ENCODE measurements at regions not wholly inside any gene's neighbourhood (a gene's known extent, or its start where the extent isn't known, plus 50 kb on each side); places are given as distances from the start of the nearest gene placed in this dataset.

DNA sequence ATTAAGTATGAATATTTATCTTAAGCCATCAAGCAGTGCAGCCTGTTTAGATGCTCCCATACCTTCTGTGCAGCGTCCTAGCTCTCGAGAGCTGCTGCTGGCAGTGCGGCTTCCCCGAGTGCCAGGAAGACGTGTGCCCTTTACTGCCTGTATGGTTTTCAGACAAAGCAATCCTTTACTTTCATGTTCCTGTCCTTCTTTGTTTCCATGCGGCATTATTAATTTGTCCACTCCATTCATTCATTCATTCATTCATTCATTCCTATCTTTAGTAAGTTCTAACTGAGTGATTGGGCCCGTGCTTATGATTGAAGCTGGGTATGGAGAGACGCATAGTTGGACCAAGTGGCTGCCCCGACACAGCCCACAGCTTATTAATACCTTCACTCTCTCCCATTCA, 446.6 kb upstream of the HNRNPA3 start:
- TF ChIP-seq EZH2phosphoT487 (IDR thresholded peaks at IDR 0.05; ENCODE audit: low read depth, severe bottlenecking, unreplicated experiment) (no peak), EZH2 (IDR thresholded peaks at IDR 0.05; ENCODE audit: borderline replicate concordance) (no peak)
- TF ChIP-seq, protein P1, sequence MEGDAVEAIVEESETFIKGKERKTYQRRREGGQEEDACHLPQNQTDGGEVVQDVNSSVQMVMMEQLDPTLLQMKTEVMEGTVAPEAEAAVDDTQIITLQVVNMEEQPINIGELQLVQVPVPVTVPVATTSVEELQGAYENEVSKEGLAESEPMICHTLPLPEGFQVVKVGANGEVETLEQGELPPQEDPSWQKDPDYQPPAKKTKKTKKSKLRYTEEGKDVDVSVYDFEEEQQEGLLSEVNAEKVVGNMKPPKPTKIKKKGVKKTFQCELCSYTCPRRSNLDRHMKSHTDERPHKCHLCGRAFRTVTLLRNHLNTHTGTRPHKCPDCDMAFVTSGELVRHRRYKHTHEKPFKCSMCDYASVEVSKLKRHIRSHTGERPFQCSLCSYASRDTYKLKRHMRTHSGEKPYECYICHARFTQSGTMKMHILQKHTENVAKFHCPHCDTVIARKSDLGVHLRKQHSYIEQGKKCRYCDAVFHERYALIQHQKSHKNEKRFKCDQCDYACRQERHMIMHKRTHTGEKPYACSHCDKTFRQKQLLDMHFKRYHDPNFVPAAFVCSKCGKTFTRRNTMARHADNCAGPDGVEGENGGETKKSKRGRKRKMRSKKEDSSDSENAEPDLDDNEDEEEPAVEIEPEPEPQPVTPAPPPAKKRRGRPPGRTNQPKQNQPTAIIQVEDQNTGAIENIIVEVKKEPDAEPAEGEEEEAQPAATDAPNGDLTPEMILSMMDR (IDR thresholded peaks at IDR 0.05; ENCODE audit: poor library complexity) = no peak
- H3K27ac ChIP-seq = no peak overlapping the region

DNA sequence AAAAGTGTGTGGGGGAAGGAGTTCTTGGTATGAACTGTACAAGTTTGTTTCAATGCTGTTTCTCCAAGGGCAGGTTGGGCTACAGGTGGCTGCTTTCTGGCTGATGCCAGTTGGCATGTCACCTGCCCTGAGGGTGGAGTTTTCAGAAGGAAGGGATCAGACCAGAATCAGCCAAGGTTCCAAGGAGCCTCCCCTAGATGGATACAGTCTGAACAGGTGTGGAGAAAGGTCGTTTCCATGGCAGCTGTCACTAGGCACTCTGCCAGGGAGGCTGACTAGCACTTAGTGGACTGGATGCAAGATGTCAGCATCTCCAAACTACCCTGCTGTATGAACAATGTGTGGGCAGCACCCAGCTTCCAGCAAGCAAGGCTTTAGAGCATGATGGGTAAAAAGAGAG, 444.4 kb upstream of the HNRNPA3 start:
- H3K27ac ChIP-seq = no peak overlapping the region
- H3K36me3 ChIP-seq (replicated peaks; ENCODE audit: insufficient read depth, low read depth) = no peaks in the 10 kb centered on the region
- DNase-seq (ENCODE audit: low spot score) = no peak
- no peaks in the 10 kb centered on the region for H4K20me1 ChIP-seq (ENCODE audit: insufficient read depth, poor library complexity, severe bottlenecking)
- H3K27me3 ChIP-seq = no peaks in the 10 kb centered on the region
- 94% methylated on average over 1 of the region's 1 CpG for WGBS (ENCODE audit: low lambda C conversion rate, missing lambda C conversion rate)
- no peak overlapping the region for H3K4me2 ChIP-seq
- no peaks in the 10 kb centered on the region for H3K9me2 ChIP-seq (replicated peaks; ENCODE audit: insufficient read depth)
- no peak overlapping the region for H2AFZ ChIP-seq
- no peaks in the 10 kb centered on the region for H3K79me2 ChIP-seq
- no peaks in the 10 kb centered on the region for H3K4me1 ChIP-seq (ENCODE audit: insufficient read depth)
- H3K4me3 ChIP-seq = no peak overlapping the region
- TF ChIP-seq, protein P1 (IDR thresholded peaks at IDR 0.05; ENCODE audit: poor library complexity) = no peak
- TF ChIP-seq EZH2phosphoT487 (IDR thresholded peaks at IDR 0.05; ENCODE audit: low read depth, severe bottlenecking, unreplicated experiment) (no peak), EZH2 (IDR thresholded peaks at IDR 0.05; ENCODE audit: borderline replicate concordance) (no peak)
- no peaks in the 10 kb centered on the region for H3K9me3 ChIP-seq (ENCODE audit: low read depth)

More for the DNA sequence above, 446.6 kb upstream of the HNRNPA3 start:
- no peak for DNase-seq (ENCODE audit: low spot score)
- Histone ChIP-seq H3K4me2 (no peak overlapping the region), H3K9me2 (replicated peaks; ENCODE audit: insufficient read depth) (no peaks in the 10 kb centered on the region), H3K27me3 (no peaks in the 10 kb centered on the region), H3K9me3 (ENCODE audit: low read depth) (no peaks in the 10 kb centered on the region), H3K4me1 (ENCODE audit: insufficient read depth) (no peaks in the 10 kb centered on the region), H3K4me3 (no peak overlapping the region), H3K36me3 (replicated peaks; ENCODE audit: insufficient read depth, low read depth) (no peaks in the 10 kb centered on the region), H4K20me1 (ENCODE audit: insufficient read depth, poor library complexity, severe bottlenecking) (no peaks in the 10 kb centered on the region), H3K79me2 (no peaks in the 10 kb centered on the region), H2AFZ (no peak overlapping the region)
- WGBS (ENCODE audit: low lambda C conversion rate, missing lambda C conversion rate) = 81% methylated on average over 9 of the region's 9 CpGs

DNA sequence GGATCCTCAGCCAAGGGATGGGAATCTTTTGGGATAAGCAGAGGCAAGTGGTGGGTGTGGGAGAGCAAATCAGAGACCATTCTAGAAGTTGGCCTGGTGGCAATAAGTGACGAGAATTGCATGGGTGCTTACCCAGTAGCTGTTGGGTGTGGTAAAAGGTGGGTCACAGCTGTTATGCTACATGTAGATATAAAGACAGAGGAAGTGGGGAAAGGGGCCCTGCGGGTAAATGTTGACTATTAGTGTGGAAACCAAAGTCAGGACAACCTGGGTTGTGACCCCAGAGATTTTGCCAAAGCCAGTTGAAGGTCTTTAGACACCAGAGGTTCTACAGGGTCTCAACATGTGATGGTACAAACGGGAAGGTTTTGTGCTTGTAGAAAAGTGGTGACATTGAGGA, 443.6 kb upstream of the HNRNPA3 start:
- Histone ChIP-seq H4K20me1 (ENCODE audit: insufficient read depth, poor library complexity, severe bottlenecking) (no peaks in the 10 kb centered on the region), H3K27ac (no peak overlapping the region), H2AFZ (no peak overlapping the region), H3K36me3 (replicated peaks; ENCODE audit: insufficient read depth, low read depth) (no peaks in the 10 kb centered on the region), H3K4me2 (no peak overlapping the region), H3K79me2 (no peaks in the 10 kb centered on the region), H3K4me1 (ENCODE audit: insufficient read depth) (no peaks in the 10 kb centered on the region), H3K9me2 (replicated peaks; ENCODE audit: insufficient read depth) (no peaks in the 10 kb centered on the region), H3K9me3 (ENCODE audit: low read depth) (no peaks in the 10 kb centered on the region), H3K4me3 (no peak overlapping the region), H3K27me3 (no peaks in the 10 kb centered on the region)
- DNase-seq (ENCODE audit: low spot score) = no peak
- TF ChIP-seq EZH2 (IDR thresholded peaks at IDR 0.05; ENCODE audit: borderline replicate concordance) (no peak), EZH2phosphoT487 (IDR thresholded peaks at IDR 0.05; ENCODE audit: low read depth, severe bottlenecking, unreplicated experiment) (no peak)
- TF ChIP-seq, protein P1 (IDR thresholded peaks at IDR 0.05; ENCODE audit: poor library complexity) = no peak
- 93% methylated on average over 3 of the region's 3 CpGs for WGBS (ENCODE audit: low lambda C conversion rate, missing lambda C conversion rate)
